GM12878 (cell line): ENCODE measurements at regions not wholly inside any gene's neighbourhood (a gene's known extent, or its start where the extent isn't known, plus 50 kb on each side); places are given as distances from the start of the nearest gene placed in this dataset.

Experiments
- PAX5 ChIP-seq: IDR thresholded peaks from 2 replicates; pipeline ENCODE4 v1.6.1; 2011; ENCODE audit warnings: low read depth, low read length, borderline replicate concordance
- TF ChIP-seq, protein P1 (sequence below), 3 experiments: IDR thresholded peaks in 2 of 3; conservative IDR thresholded peaks in 1 of 3; 2 replicates each; pipeline ENCODE4 v1.5.1; 2011; ENCODE audit warnings: low read depth in 3 of 3, low read length in 3 of 3, mild to moderate bottlenecking in 3 of 3, control low read depth in 2 of 3, moderate library complexity in 2 of 3, inconsistent platforms in 1 of 3, mixed read lengths in 1 of 3; ENCODE audit not compliant: control insufficient read depth in 2 of 3, insufficient read depth in 1 of 3; ENCODE audit errors: extremely low read depth in 1 of 3

DNA sequence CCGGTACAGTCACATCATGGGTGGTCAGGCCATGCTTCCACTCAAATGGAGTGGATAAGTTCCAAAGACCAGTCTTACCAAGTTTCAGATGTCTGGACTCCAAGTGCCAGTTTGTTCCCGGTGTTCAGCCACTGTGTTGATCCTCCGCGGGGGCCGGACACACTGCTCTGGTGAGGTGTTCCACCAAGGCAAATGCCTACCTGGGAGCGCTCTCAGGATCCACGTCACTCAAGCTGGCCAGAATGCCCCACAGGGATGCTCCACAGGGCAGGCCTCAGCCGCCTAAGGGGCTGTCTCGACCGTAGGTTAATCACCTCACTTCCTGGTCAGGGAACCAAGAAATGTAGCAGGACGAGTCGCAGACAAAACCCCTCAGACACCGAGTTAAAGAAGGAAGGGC, 258.0 kb upstream of the GRID2 start:
- TF ChIP-seq, protein P1, sequence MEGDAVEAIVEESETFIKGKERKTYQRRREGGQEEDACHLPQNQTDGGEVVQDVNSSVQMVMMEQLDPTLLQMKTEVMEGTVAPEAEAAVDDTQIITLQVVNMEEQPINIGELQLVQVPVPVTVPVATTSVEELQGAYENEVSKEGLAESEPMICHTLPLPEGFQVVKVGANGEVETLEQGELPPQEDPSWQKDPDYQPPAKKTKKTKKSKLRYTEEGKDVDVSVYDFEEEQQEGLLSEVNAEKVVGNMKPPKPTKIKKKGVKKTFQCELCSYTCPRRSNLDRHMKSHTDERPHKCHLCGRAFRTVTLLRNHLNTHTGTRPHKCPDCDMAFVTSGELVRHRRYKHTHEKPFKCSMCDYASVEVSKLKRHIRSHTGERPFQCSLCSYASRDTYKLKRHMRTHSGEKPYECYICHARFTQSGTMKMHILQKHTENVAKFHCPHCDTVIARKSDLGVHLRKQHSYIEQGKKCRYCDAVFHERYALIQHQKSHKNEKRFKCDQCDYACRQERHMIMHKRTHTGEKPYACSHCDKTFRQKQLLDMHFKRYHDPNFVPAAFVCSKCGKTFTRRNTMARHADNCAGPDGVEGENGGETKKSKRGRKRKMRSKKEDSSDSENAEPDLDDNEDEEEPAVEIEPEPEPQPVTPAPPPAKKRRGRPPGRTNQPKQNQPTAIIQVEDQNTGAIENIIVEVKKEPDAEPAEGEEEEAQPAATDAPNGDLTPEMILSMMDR (IDR thresholded peaks at IDR 0.05 in 2 of 3, conservative IDR thresholded peaks at IDR 0.05 in 1 of 3; ENCODE audit: control insufficient read depth in 2 of 3, extremely low read depth in 1 of 3, insufficient read depth in 1 of 3, low read depth in 3 of 3, low read length in 3 of 3), result no peak
- TF ChIP-seq PAX5, result no peak
